ENCODE measurements at regions not wholly inside any gene's neighbourhood (a gene's known extent, or its start where the extent isn't known, plus 50 kb on each side); places are given as distances from the start of the nearest gene placed in this dataset.
A peak's percentile ranks its signal among the peaks of the same experiment; 100 is the strongest.

- 78 to 88% (median 87%) methylated on average over 2 of the region's 2 CpGs for WGBS, 3 donors
- DNase-seq (no peak), ATAC-seq (no peak)
Measured at GRCh38 chr3:67804089-67804488, 149.7 kb upstream of the SUCLG2 start.

GRCh38 chr3:67798412-67798811, 144.0 kb upstream of the SUCLG2 start:
- intact Hi-C loops (cut with DNase I) = no loop called here
- no peak for ATAC-seq
- WGBS, 3 donors = 17 to 33% (median 18%) methylated on average over 1 of the region's 1 CpG

More at GRCh38 chr3:67804089-67804488, 149.7 kb upstream of the SUCLG2 start:
- Histone ChIP-seq H3K27me3 (ENCODE audit: insufficient read depth in 3 of 3, low read length in 2 of 3) (no peaks in the 10 kb centered on the region), H3K9me3 (no peaks in the 10 kb centered on the region), H3K4me1 (no peaks in the 10 kb centered on the region), H3K27ac (no peak overlapping the region), H3K4me3 (no peak overlapping the region), H3K36me3 (ENCODE audit: insufficient read depth in 1 of 2, low read depth in 1 of 2) (no peaks in the 10 kb centered on the region)
- intact Hi-C loops (cut with DNase I) = no loop called here
- TF ChIP-seq CTCF (IDR thresholded peaks at IDR 0.05) = no peak

GRCh38 chr3:67791620-67792019, 137.2 kb upstream of the SUCLG2 start:
- Histone ChIP-seq H3K27ac (no peak overlapping the region), H3K4me3 (no peak overlapping the region), H3K36me3 (ENCODE audit: insufficient read depth in 1 of 2, low read depth in 1 of 2) (no peaks in the 10 kb centered on the region), H3K4me1 (no peaks in the 10 kb centered on the region), H3K27me3 (ENCODE audit: insufficient read depth in 3 of 3, low read length in 2 of 3) (no peaks in the 10 kb centered on the region), H3K9me3 (no peaks in the 10 kb centered on the region)
- WGBS, 3 donors = 82 to 85% (median 83%) methylated on average over 5 of the region's 5 CpGs
- DNase-seq (no peak), ATAC-seq (no peak)
- intact Hi-C loops (cut with DNase I) = no loop called here
- TF ChIP-seq CTCF (IDR thresholded peaks at IDR 0.05) = no peak

More at GRCh38 chr3:67798412-67798811, 144.0 kb upstream of the SUCLG2 start:
- H3K27me3 ChIP-seq (ENCODE audit: insufficient read depth in 3 of 3, low read length in 2 of 3) = no peaks in the 10 kb centered on the region
- H3K4me3 ChIP-seq = no peak overlapping the region
- no peaks in the 10 kb centered on the region for H3K36me3 ChIP-seq (ENCODE audit: insufficient read depth in 1 of 2, low read depth in 1 of 2)
- H3K27ac ChIP-seq = no peak overlapping the region
- no peaks in the 10 kb centered on the region for H3K4me1 ChIP-seq
- TF ChIP-seq CTCF (IDR thresholded peaks at IDR 0.05) = no peak
- no peak for DNase-seq
- no peaks in the 10 kb centered on the region for H3K9me3 ChIP-seq

- no peaks in the 10 kb centered on the region for H3K4me1 ChIP-seq
- H3K27me3 ChIP-seq (ENCODE audit: insufficient read depth in 3 of 3, low read length in 2 of 3) = no peaks in the 10 kb centered on the region
- no peak overlapping the region for H3K4me3 ChIP-seq
- DNase-seq (no peak), ATAC-seq (peak in 3 of 4 donors; percentile 66 to 82 (median 81))
- 36 to 43% (median 38%) methylated on average over 2 of the region's 2 CpGs for WGBS, 3 donors
- H3K27ac ChIP-seq = no peak overlapping the region
- H3K9me3 ChIP-seq = no peaks in the 10 kb centered on the region
- intact Hi-C loops (cut with DNase I) = no loop called here
- no peaks in the 10 kb centered on the region for H3K36me3 ChIP-seq (ENCODE audit: insufficient read depth in 1 of 2, low read depth in 1 of 2)
- peak; percentile 45 for TF ChIP-seq CTCF (IDR thresholded peaks at IDR 0.05)
Measured at GRCh38 chr3:67790043-67790442, 135.6 kb upstream of the SUCLG2 start.

- no peak for ATAC-seq
- Histone ChIP-seq H3K36me3 (ENCODE audit: insufficient read depth in 1 of 2, low read depth in 1 of 2) (no peaks in the 10 kb centered on the region), H3K9me3 (no peaks in the 10 kb centered on the region), H3K27me3 (ENCODE audit: insufficient read depth in 3 of 3, low read length in 2 of 3) (no peaks in the 10 kb centered on the region), H3K4me3 (no peak overlapping the region), H3K27ac (no peak overlapping the region), H3K4me1 (no peaks in the 10 kb centered on the region)
- no peak for TF ChIP-seq CTCF (IDR thresholded peaks at IDR 0.05)
- DNase-seq = no peak
- intact Hi-C loops (cut with DNase I) = loop anchor here in 1 of 2 donors (10.0 kb wide), 1 partner anchor 404 kb away; no protein-coding TSS in a partner anchor
- WGBS, 3 donors = 82 to 90% (median 86%) methylated on average over 6 of the region's 6 CpGs
Measured at GRCh38 chr3:67788396-67788795, 134.0 kb upstream of the SUCLG2 start.
